Ishikawa (cell line): ENCODE measurements at regions not wholly inside any gene's neighbourhood (a gene's known extent, or its start where the extent isn't known, plus 50 kb on each side); places are given as distances from the start of the nearest gene placed in this dataset.

ENCODE experiments used
- FOXM1 ChIP-seq: IDR thresholded peaks from 2 replicates; pipeline ENCODE4 v1.6.1; 2012; ENCODE audit warnings: low read depth, borderline replicate concordance
- TAF1 ChIP-seq: IDR thresholded peaks from 2 replicates; pipeline ENCODE4 v1.6.1; 2012; ENCODE audit warnings: low read depth, mild to moderate bottlenecking

DNA sequence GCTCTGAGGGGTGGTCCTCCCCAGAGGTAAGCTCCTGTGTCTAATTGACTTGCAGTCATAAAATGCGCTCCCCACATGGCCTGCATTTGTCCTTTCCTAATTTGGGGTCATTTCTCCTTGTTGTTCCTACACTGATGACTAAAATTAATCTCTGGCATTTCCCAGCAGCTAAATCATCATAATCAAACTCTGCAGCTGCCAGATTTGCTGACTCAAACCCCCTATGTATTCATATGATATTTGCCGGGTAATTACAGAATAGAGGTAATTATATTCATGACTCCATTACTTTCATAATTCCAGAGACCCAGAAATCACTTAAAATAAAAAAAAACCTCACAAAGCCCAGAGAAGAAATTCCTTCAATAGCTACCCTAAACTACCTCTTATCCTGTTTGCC lies 331.4 kb upstream of the KLHL29 start:
- TF ChIP-seq TAF1, result no peak
- TF ChIP-seq FOXM1, result no peak
